ENCODE measurements at regions not wholly inside any gene's neighbourhood (a gene's known extent, or its start where the extent isn't known, plus 50 kb on each side); places are given as distances from the start of the nearest gene placed in this dataset.

DNA sequence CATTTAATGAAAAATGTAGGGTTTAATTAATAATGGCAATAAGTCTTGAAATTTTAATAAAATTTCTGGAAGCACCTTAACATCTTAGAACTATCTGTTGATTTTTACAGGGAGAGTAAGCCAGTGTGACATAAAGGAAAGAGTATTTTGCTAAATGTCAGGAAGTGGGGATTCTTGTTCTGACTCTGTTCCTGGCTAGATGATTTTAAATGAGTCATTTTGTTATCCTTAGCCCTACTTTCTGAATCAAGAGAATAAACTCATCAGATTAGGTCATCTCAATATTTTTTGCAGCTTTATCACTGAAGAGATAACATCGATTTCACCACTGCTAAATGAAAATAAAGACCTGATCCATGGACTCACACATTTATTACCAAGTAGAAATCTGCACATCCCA lies 377.5 kb upstream of the CYRIA start:
- TF ChIP-seq CTCF (IDR thresholded peaks at IDR 0.05), result no peak
- TF ChIP-seq POLR2AphosphoS5 (IDR thresholded peaks at IDR 0.05), result no peak
- TF ChIP-seq POLR2A (IDR thresholded peaks at IDR 0.05), result no peak
- Histone ChIP-seq H3K4me3 (no peak overlapping the region), H3K36me3 (no peaks in the 10 kb centered on the region), H3K9me3 (no peaks in the 10 kb centered on the region), H3K27me3 (no peaks in the 10 kb centered on the region), H3K27ac (no peak overlapping the region), H3K4me1 (no peaks in the 10 kb centered on the region)
- DNase-seq (ENCODE audit: low spot score in 2 of 2), result no peak
- intact Hi-C loops (cut with DNase I; ENCODE audit: low total_unique reads), result no loop called here

- no peaks in the 10 kb centered on the region for H3K27me3 ChIP-seq
- no peak overlapping the region for H3K27ac ChIP-seq
- no peak for DNase-seq (ENCODE audit: low spot score in 2 of 2)
- no peak for TF ChIP-seq CTCF (IDR thresholded peaks at IDR 0.05)
- TF ChIP-seq POLR2A (IDR thresholded peaks at IDR 0.05), result no peak
- no peak for TF ChIP-seq POLR2AphosphoS5 (IDR thresholded peaks at IDR 0.05)
- H3K4me1 ChIP-seq, result no peaks in the 10 kb centered on the region
- H3K9me3 ChIP-seq, result no peaks in the 10 kb centered on the region
- no peaks in the 10 kb centered on the region for H3K36me3 ChIP-seq
- H3K4me3 ChIP-seq, result no peak overlapping the region
- intact Hi-C loops (cut with DNase I; ENCODE audit: low total_unique reads), result no loop called here
Observed at GRCh38 chr2:17036361-17036760, 370.7 kb upstream of the CYRIA start.

DNA sequence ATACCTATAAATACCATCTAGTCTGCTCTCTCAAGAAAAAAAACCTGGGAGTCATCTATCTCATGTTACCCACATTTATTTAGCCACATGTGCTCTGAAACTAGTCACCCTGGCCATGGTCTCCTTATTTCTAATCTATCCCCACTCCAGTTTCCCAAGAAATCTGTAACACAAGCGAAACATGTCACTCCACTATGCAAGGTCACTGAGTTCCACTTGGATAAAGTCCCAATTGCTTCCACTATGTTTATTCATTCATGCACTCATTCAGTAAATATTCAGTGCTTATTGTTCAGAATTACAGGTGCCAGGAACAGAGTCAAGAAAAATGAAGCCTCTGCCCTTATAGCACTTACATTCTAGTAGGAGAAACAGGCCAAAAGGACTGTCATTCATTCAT lies 369.4 kb upstream of the CYRIA start:
- TF ChIP-seq CTCF (IDR thresholded peaks at IDR 0.05), result no peak
- no peak for TF ChIP-seq POLR2AphosphoS5 (IDR thresholded peaks at IDR 0.05)
- no peak for TF ChIP-seq POLR2A (IDR thresholded peaks at IDR 0.05)
- H3K36me3 ChIP-seq, result no peaks in the 10 kb centered on the region
- no peaks in the 10 kb centered on the region for H3K27me3 ChIP-seq
- H3K27ac ChIP-seq, result no peak overlapping the region
- intact Hi-C loops (cut with DNase I; ENCODE audit: low total_unique reads), result no loop called here
- no peaks in the 10 kb centered on the region for H3K9me3 ChIP-seq
- no peak for DNase-seq (ENCODE audit: low spot score in 2 of 2)
- H3K4me1 ChIP-seq, result no peaks in the 10 kb centered on the region
- H3K4me3 ChIP-seq, result no peak overlapping the region

GRCh38 chr2:17030047-17030446 lies 364.4 kb upstream of the CYRIA start:
- intact Hi-C loops (cut with DNase I; ENCODE audit: low total_unique reads), result no loop called here
- DNase-seq (ENCODE audit: low spot score in 2 of 2), result no peak
- TF ChIP-seq POLR2AphosphoS5 (IDR thresholded peaks at IDR 0.05) (no peak), POLR2A (IDR thresholded peaks at IDR 0.05) (no peak), CTCF (IDR thresholded peaks at IDR 0.05) (no peak)
- Histone ChIP-seq H3K36me3 (no peaks in the 10 kb centered on the region), H3K27me3 (no peaks in the 10 kb centered on the region), H3K4me1 (no peaks in the 10 kb centered on the region), H3K9me3 (peaks cover 0 to 5% of the 10 kb centered on the region in 2 donors), H3K27ac (no peak overlapping the region), H3K4me3 (no peak overlapping the region)

- Histone ChIP-seq H3K27ac (no peak overlapping the region), H3K4me3 (no peak overlapping the region)
Observed at GRCh38 chr2:17012297-17012696, 346.7 kb upstream of the CYRIA start.

More at GRCh38 chr2:17012297-17012696, 346.7 kb upstream of the CYRIA start:
- no peaks in the 10 kb centered on the region for H3K9me3 ChIP-seq
- no peak for DNase-seq (ENCODE audit: low spot score in 2 of 2)
- no peaks in the 10 kb centered on the region for H3K4me1 ChIP-seq
- no peaks in the 10 kb centered on the region for H3K27me3 ChIP-seq
- intact Hi-C loops (cut with DNase I; ENCODE audit: low total_unique reads), result no loop called here
- no peaks in the 10 kb centered on the region for H3K36me3 ChIP-seq
- TF ChIP-seq POLR2AphosphoS5 (IDR thresholded peaks at IDR 0.05), result no peak
- no peak for TF ChIP-seq CTCF (IDR thresholded peaks at IDR 0.05)
- no peak for TF ChIP-seq POLR2A (IDR thresholded peaks at IDR 0.05)
